ENCODE measurements at regions not wholly inside any gene's neighbourhood (a gene's known extent, or its start where the extent isn't known, plus 50 kb on each side); places are given as distances from the start of the nearest gene placed in this dataset.

DNA sequence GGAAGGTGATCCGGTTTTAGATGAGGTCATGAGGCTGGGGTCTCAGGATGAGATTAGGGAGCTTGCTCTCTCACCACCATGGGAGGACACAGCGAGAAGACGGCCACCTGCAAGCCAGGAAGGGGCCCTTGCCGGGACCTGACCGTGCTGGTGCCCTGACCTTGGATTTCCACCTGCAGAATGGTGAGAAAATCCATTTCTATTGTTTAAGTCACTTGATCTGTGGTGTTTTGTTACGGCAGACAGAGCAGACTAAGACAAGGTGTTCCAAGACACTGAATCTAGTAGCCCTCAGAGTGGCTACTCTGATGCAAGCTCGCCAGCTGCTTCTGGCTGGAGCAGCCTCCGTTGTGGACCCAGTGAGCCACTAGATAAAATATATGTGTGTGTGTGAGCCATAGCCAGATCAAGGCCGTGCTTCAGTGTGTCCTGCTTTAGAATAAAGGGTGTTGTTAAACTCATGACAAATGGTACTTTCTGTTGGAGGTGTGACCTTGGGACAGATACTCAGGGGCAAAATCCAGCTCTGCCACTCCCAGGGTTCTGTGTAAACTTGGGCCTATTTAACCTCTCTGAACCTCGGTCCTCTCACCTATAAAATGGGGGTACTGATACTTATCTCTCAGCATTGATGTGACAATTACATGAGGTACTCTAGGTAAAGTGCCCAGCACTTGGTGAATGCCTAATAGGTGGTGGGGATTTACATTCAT lies 67.9 kb upstream of the STX18 start:
- H3K36me3 Mint-ChIP-seq (ENCODE audit: low read depth), result no peaks in the 10 kb centered on the region
- H3K27ac Mint-ChIP-seq, result no peak overlapping the region
- ChIA-PET CTCF (no interaction called here), POLR2A (no interaction called here)
- DNase-seq (no peak), ATAC-seq (no peak)
- no peaks in the 10 kb centered on the region for H3K27me3 Mint-ChIP-seq (ENCODE audit: low read depth)
- no peaks in the 10 kb centered on the region for H3K4me1 Mint-ChIP-seq (ENCODE audit: low read depth)
- no peaks in the 10 kb centered on the region for H3K9me3 Mint-ChIP-seq (ENCODE audit: insufficient read depth)
- H3K4me3 Mint-ChIP-seq, result no peak overlapping the region

DNA sequence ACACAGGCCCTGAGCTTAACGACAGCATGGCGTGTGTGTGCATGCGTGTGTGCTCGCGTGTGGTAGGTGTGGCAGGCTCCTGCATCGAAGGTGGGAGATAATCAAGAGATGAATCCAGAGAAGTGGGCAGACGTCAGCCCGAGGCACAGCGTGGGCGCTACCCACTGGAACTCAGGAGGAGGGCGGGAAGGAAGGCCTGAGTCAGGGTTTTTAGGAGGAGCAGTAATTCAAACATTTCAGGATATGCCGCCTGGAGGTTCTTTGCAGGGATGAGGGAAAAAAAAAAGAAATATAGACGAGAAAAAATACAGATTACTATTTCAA lies 66.3 kb upstream of the STX18 start:
- no peaks in the 10 kb centered on the region for H3K9me3 Mint-ChIP-seq (ENCODE audit: insufficient read depth)
- H3K36me3 Mint-ChIP-seq (ENCODE audit: low read depth), result no peaks in the 10 kb centered on the region
- DNase-seq, result no peak
- no peak for ATAC-seq
- no peaks in the 10 kb centered on the region for H3K4me1 Mint-ChIP-seq (ENCODE audit: low read depth)
- no peak overlapping the region for H3K4me3 Mint-ChIP-seq
- no peaks in the 10 kb centered on the region for H3K27me3 Mint-ChIP-seq (ENCODE audit: low read depth)
- ChIA-PET CTCF (no interaction called here), POLR2A (no interaction called here)
- H3K27ac Mint-ChIP-seq, result no peak overlapping the region

DNA sequence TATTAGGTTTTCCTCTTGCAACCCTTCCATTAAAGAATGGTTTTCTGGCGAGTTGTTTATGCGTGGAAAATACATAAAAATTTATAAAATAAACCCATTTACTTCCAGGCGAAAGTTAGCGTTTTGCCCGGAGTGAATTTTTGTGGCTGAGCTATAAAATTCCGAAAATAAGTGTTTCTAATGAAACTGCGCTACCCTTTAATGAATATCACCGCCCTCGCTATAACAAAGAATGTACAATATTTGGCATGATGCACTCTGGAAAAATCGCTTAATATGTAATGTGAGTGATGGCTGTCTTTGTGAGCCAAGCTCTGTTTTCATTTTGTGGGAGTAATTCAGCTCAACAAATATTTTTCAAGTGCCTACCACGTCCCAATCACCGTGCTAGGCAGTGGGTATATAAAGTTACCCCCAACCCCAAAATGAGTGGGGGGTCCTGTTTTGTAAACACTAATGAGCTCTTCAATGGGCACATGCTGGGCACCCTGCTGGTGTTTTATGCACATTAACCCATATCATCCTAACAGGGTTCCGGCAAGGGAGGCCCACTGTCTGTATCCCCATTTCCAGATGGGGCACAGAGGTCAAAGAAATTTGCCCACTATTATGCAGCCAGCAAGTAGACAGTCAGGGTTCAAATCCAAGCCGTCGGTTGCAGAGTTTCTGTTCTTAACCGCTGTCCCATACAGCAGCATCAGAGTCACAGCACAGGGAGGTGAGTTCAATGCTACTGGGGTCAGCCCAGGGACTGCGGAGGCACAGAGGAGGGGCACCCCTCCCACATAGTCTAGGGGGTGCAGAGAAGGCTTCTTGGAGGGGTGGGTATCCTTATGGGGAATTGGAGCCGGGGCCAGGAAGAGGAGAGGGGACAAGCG lies 65.7 kb upstream of the STX18 start:
- Mint-ChIP-seq H3K27me3 (ENCODE audit: low read depth) (no peaks in the 10 kb centered on the region), H3K4me3 (no peak overlapping the region), H3K36me3 (ENCODE audit: low read depth) (no peaks in the 10 kb centered on the region), H3K27ac (no peak overlapping the region), H3K4me1 (ENCODE audit: low read depth) (no peaks in the 10 kb centered on the region), H3K9me3 (ENCODE audit: insufficient read depth) (no peaks in the 10 kb centered on the region)
- DNase-seq (no peak), ATAC-seq (no peak)
- CTCF ChIA-PET, result no interaction called here
- POLR2A ChIA-PET, result no interaction called here

DNA sequence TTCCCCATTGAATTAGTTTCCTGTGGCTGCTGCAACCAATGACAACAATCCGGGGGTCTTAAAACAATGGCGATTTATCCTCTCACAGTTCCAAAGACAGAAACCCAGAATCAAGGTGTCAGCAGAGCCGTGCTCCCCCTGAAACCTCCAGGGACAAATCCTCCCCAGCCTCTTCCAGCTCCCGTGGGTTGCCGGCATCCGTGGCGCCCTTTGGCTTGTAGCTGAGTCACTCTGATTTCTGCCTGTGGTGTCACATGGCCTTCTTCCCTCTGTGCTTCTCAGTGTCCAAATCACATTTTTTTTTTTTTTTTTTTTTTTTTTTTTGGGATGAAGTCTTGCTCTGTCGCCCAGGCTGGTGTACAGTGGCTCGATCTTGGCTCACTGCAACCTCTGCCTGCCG lies 64.5 kb upstream of the STX18 start:
- no peak for ATAC-seq
- Mint-ChIP-seq H3K4me3 (no peak overlapping the region), H3K4me1 (ENCODE audit: low read depth) (no peaks in the 10 kb centered on the region), H3K27ac (no peak overlapping the region), H3K27me3 (ENCODE audit: low read depth) (no peaks in the 10 kb centered on the region), H3K9me3 (ENCODE audit: insufficient read depth) (no peaks in the 10 kb centered on the region), H3K36me3 (ENCODE audit: low read depth) (no peaks in the 10 kb centered on the region)
- ChIA-PET CTCF (no interaction called here), POLR2A (no interaction called here)
- no peak for DNase-seq

DNA sequence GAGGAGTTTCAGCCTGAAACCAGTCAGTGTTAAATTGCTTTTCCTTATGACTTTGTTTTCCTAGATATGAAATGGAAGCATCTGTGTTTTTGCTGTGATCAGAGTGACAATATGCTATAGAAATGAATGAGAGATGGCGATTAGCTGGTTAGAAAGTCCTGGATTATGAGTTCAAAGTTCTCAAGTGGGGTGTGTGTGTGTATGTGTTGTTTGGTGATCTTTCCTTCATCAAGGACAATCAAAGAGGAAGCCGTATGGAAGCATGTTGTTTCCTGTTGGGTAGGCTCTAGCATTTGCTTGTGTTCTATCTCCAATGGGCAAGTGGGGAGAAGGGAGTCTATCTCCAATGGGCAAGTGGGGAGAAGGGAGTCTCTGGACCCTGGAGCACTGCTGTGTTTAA lies 64.0 kb upstream of the STX18 start:
- ChIA-PET CTCF (no interaction called here), POLR2A (no interaction called here)
- H3K27me3 Mint-ChIP-seq (ENCODE audit: low read depth), result no peaks in the 10 kb centered on the region
- H3K9me3 Mint-ChIP-seq (ENCODE audit: insufficient read depth), result no peaks in the 10 kb centered on the region
- H3K27ac Mint-ChIP-seq, result no peak overlapping the region
- H3K36me3 Mint-ChIP-seq (ENCODE audit: low read depth), result no peaks in the 10 kb centered on the region
- no peaks in the 10 kb centered on the region for H3K4me1 Mint-ChIP-seq (ENCODE audit: low read depth)
- DNase-seq, result no peak
- ATAC-seq, result no peak
- H3K4me3 Mint-ChIP-seq, result no peak overlapping the region

DNA sequence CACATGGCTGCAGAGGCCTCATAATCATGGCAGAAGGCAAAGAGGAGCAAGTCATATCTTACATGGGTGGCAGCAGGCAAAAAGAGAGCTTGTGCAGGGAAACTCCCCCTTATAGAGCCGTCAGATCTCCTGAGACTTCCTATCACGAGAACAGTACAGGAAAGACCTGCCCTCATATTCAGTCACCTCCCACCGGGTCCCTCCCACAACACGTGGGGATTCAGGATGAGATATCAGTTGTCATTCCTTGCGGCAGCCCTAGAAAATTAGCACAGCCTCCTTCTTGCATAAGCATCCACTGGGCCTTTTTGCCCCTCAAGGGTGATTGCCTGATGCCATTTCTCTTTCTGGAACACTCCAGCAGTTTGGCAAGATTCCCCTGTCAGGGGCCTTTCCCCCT lies 61.7 kb upstream of the STX18 start:
- ChIA-PET POLR2A (no interaction called here), CTCF (no interaction called here)
- Mint-ChIP-seq H3K27ac (no peak overlapping the region), H3K4me1 (ENCODE audit: low read depth) (no peaks in the 10 kb centered on the region), H3K36me3 (ENCODE audit: low read depth) (no peaks in the 10 kb centered on the region), H3K9me3 (ENCODE audit: insufficient read depth) (no peaks in the 10 kb centered on the region), H3K27me3 (ENCODE audit: low read depth) (no peaks in the 10 kb centered on the region), H3K4me3 (no peak overlapping the region)
- ATAC-seq, result no peak
- no peak for DNase-seq

DNA sequence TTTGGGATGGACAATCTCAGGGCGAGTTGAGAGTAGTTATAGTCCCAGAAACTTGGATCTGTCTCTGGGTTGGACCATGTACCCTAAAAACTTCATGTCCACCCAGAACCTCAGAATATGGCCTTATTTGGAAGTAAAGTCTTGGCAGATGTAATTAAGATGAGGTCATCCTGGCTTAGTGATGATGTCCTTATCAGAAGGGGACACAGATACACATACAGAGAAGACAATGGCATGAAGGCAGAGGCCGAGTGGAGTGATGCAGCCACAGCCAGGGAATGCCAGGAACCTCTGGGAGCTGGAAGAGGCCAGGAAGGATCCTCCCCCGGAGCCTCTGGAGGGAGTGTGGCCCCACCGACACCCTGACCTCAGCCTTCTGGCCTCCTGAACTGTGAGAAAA lies 61.2 kb upstream of the STX18 start:
- Mint-ChIP-seq H3K27ac (no peak overlapping the region), H3K27me3 (ENCODE audit: low read depth) (no peaks in the 10 kb centered on the region), H3K36me3 (ENCODE audit: low read depth) (no peaks in the 10 kb centered on the region), H3K9me3 (ENCODE audit: insufficient read depth) (no peaks in the 10 kb centered on the region), H3K4me3 (no peak overlapping the region), H3K4me1 (ENCODE audit: low read depth) (no peaks in the 10 kb centered on the region)
- ChIA-PET POLR2A (no interaction called here), CTCF (no interaction called here)
- DNase-seq (no peak), ATAC-seq (no peak)

DNA sequence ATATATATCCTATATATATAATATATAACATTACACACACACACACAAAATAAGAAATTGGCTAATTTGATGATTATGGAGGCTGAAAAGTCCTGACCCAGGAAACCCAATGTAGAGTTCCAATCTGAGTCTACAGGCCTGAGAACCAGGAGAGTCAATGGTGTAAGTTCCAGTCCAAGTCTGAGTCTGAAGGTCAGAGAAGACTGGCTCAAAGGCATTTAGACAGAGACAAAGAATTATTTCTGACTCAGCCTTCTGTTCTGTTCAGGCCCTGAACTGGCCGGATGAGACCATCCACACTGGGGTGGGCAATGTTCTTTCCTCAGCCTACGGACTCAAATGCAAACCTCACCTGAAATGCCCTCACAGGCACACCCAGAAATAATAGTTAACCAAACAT lies 60.6 kb upstream of the STX18 start:
- Mint-ChIP-seq H3K36me3 (ENCODE audit: low read depth) (no peaks in the 10 kb centered on the region), H3K27ac (no peak overlapping the region), H3K4me1 (ENCODE audit: low read depth) (no peaks in the 10 kb centered on the region), H3K9me3 (ENCODE audit: insufficient read depth) (no peaks in the 10 kb centered on the region), H3K4me3 (no peak overlapping the region), H3K27me3 (ENCODE audit: low read depth) (no peaks in the 10 kb centered on the region)
- DNase-seq (no peak), ATAC-seq (no peak)
- POLR2A ChIA-PET, result no interaction called here
- CTCF ChIA-PET, result no interaction called here

DNA sequence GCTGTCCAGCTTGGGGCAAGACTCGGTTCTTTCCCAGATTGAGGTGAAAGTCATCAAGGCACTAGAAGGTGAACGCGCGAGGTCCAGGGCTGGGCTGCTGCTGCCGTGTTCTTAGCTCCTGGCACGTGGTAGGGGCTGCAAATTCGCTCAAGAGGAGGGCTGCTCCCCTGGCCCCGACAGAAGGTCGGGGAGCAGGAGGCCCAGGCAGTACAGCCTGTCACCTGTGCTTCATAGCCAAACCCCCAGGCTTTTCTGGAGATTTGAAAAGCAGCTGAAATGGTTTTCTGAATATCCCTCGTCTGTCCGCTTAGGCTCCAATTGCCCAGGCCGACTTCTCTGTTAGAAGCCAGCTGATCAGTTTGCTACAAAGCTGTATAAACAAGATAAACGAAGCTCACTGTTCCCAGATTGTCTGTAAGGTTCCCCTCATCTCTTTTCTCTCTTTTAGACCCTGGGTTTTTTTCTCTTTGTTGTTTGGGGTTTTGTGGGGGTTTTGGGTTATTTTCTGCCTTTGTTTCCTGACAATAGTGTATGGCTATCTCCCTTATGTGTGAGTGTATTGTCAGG lies 60.0 kb upstream of the STX18 start:
- no peaks in the 10 kb centered on the region for H3K27me3 Mint-ChIP-seq (ENCODE audit: low read depth)

DNA sequence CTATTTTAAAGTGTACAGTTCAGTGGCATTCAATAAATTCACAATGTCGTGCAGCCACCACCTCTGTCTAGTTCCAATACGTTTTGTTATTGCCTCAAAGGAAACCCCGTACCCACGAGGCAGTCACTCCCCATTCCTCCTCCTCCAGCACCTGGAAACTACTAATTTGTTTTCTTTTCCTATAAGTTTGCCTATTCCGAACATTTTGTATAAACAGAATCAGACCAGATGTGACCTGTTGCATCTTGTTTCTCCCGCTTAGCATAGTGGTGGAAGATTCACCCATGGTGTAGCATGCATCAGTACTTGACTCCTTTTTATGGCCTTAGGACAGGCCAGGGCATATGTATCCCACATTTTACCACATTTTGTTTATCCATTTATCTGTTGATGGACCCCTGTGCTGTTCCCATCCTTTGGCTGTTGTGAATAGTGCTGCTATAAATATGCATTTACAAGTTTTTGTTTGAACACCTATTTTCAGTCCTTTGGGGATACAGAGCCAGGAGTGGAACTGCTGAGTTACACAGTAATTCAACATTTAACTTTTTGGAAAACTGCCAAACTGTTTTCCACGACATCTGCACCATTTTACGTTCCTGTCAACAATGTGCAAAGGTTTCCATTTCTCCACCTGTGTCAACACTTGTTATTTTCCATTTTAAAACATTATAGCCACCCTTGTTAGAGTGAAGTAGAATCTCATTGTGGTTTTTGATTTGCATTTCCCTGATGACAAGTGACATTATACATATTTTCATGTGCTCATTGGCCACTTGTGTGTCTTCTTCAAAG lies 57.8 kb upstream of the STX18 start:
- Mint-ChIP-seq H3K4me1 (ENCODE audit: low read depth) (no peaks in the 10 kb centered on the region), H3K9me3 (ENCODE audit: insufficient read depth) (peaks cover 11% of the 10 kb centered on the region), H3K36me3 (ENCODE audit: low read depth) (peaks cover 11% of the 10 kb centered on the region), H3K4me3 (no peak overlapping the region), H3K27me3 (ENCODE audit: low read depth) (no peaks in the 10 kb centered on the region), H3K27ac (no peak overlapping the region)
- ChIA-PET POLR2A (no interaction called here), CTCF (no interaction called here)
- no peak for DNase-seq
- ATAC-seq, result no peak

More for the DNA sequence above, 60.0 kb upstream of the STX18 start:
- ChIA-PET POLR2A (no interaction called here), CTCF (no interaction called here)
- ATAC-seq (no peak), DNase-seq (no peak)
- no peak overlapping the region for H3K4me3 Mint-ChIP-seq
- no peak overlapping the region for H3K27ac Mint-ChIP-seq
- no peaks in the 10 kb centered on the region for H3K9me3 Mint-ChIP-seq (ENCODE audit: insufficient read depth)
- H3K36me3 Mint-ChIP-seq (ENCODE audit: low read depth), result no peaks in the 10 kb centered on the region
- no peaks in the 10 kb centered on the region for H3K4me1 Mint-ChIP-seq (ENCODE audit: low read depth)

DNA sequence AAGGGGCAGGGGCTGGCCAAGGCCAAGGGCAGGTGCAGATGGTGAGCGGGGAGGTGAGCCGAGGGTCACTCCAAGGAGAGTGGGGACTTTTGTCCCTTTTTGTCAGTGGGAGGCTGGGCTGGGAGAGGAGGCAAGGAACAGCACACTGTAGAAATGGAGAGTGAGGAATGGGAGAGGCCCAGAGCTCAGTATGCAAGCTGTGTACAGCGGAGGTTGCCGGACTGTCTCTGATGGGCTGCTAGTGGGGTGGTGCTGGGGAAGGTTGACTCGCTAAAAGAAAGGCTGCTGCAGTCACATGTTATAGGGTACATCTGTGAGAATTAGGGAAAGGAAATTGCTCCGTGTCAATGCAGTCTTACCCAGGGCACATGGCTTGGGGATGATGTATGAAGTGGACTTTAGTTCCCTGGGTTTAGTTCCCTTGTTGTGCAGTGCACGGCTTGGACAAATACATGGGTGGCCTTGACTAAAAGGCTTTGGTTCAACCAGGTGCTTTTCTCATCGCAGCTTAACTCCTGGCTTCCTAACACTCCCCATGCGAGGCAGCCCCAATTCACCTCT lies 57.1 kb upstream of the STX18 start:
- no peak for ATAC-seq
- CTCF ChIA-PET, result no interaction called here
- H3K36me3 Mint-ChIP-seq (ENCODE audit: low read depth), result peaks cover 15% of the 10 kb centered on the region

DNA sequence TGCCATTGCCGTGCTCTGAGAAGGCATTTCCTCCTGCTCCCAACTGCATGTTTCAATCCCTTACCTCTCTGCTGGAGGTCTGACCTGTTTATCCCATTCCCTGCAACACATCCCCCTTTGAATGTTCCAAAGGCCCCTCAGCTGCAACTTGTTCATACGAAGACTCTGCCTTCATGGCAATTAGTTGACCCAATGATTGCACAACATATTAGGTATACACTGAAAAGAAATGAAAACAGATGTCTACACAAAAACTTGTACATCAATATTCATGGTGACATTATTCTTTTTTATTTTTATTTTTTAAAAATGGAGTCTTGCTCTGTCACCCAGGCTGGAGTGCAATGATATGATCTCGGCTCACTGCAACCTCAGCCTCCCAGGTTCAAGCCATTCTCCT lies 54.9 kb upstream of the STX18 start:
- Mint-ChIP-seq H3K9me3 (ENCODE audit: insufficient read depth) (peaks cover 13% of the 10 kb centered on the region), H3K36me3 (ENCODE audit: low read depth) (peaks cover 15% of the 10 kb centered on the region), H3K27ac (no peak overlapping the region), H3K4me1 (ENCODE audit: low read depth) (no peaks in the 10 kb centered on the region), H3K4me3 (no peak overlapping the region), H3K27me3 (ENCODE audit: low read depth) (no peaks in the 10 kb centered on the region)
- ChIA-PET POLR2A (no interaction called here), CTCF (no interaction called here)
- DNase-seq (no peak), ATAC-seq (no peak)

More for the DNA sequence above, 57.1 kb upstream of the STX18 start:
- POLR2A ChIA-PET, result no interaction called here
- DNase-seq, result no peak
- Mint-ChIP-seq H3K9me3 (ENCODE audit: insufficient read depth) (peaks cover 13% of the 10 kb centered on the region), H3K4me3 (no peak overlapping the region), H3K27ac (no peak overlapping the region), H3K27me3 (ENCODE audit: low read depth) (no peaks in the 10 kb centered on the region), H3K4me1 (ENCODE audit: low read depth) (no peaks in the 10 kb centered on the region)
